ENCODE measurements at regions not wholly inside any gene's neighbourhood (a gene's known extent, or its start where the extent isn't known, plus 50 kb on each side); places are given as distances from the start of the nearest gene placed in this dataset.
A peak's percentile ranks its signal among the peaks of the same experiment; 100 is the strongest.

DNA sequence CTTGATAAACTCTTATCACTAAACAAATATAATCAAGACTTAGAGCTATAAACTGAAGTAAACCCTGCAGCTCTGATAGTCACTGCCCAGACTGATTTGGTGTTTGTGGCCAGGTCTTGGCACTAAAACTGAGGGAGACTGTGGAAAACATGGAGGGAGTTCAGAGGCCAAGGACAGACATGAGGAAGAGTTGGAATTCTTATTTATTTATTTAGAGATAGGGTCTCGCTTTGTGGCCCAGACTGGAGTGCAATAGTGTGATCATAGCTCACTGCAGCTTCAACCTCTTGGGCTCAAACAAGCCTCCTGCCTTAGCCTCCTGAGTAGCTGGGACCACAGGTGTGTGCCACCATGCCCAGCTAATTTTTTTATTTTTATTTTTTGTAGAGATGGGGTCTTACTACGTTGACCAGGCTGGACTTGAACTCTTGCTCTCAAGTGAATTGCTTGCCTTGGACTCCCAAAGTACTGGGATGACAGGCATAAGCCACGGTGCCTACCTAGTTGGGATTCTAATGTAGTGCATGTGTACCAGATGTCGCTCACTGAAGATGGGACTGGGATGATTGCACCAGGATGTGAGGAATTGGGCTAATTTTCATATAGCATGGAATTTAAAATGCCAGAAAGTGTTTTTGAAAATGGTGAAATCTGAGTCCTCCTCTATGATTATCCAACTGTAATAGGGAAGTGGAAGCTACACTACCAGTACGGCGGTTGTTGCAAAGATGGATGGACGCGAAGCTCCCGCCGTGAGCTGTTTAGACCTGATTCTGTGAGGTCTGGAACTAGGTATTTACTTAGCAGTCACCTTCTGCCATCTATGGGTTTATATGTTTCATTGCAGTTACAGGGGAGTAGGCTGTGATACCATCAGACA is 52.7 kb upstream of the CTLA4 start:
- DNase-seq, result peak; percentile 87

DNA sequence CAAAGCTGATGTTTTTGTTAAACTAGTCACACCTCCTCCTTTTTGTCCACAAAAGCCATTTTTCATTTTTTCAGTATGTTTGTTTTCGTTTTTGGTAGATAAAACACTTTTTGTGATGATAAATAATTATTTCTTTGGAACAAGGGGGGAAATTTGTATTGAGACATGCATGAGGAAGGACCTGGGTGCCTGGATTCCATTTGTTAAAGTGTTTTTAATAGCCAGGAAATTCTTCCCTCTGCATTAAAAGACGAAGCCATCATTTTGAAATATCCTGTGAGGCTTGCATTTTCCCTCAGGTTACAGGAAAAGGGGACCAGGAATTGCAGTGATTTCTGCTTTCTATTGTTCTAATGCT is 52.1 kb upstream of the CTLA4 start:
- no peak for DNase-seq

- no peak for DNase-seq
Measured at GRCh38 chr2:203817147-203817546, 50.4 kb upstream of the CTLA4 start.

Data from NCI-H748 treated with DMSO at 0.1 percent for 48 hours (cell line).